ENCODE measurements at regions not wholly inside any gene's neighbourhood (a gene's known extent, or its start where the extent isn't known, plus 50 kb on each side); places are given as distances from the start of the nearest gene placed in this dataset.

DNA sequence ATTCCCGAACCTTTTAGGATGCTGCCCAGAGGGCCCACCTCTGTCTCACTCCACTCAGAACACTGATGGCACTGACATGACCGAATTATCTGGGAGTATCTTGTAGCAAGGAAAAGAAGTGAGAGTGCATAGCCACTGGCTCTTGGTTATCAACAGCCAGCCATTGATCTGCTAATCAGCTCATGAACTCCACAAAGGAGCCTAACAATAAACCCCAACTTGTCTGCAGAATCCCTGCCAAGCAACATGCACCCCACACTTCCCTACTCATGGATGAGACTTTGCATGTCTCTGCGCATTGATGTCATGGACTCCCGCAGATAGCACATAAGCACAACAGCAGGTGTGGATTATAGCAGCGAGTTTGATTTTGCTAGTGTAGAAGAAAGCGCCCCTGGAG is 1538.9 kb upstream of the RAG2 start:
- Histone ChIP-seq H3K4me1 (ENCODE audit: insufficient read depth, low read length) (no peaks in the 10 kb centered on the region), H3K4me2 (ENCODE audit: insufficient read depth, low read length) (no peak overlapping the region), H3K27ac (ENCODE audit: low read depth, low read length) (no peak overlapping the region), H3K9me3 (ENCODE audit: low read depth, low read length) (no peaks in the 10 kb centered on the region), H3K36me3 (ENCODE audit: insufficient read depth, low read length) (no peaks in the 10 kb centered on the region), H3K27me3 (ENCODE audit: insufficient read depth, low read length) (no peaks in the 10 kb centered on the region), H4K20me1 (ENCODE audit: insufficient read depth, low read length) (no peaks in the 10 kb centered on the region), H2AFZ (ENCODE audit: low read length) (no peak overlapping the region), H3K79me2 (ENCODE audit: insufficient read depth, low read length) (no peaks in the 10 kb centered on the region), H3K4me3 (ENCODE audit: insufficient read depth, low read length) (no peak overlapping the region)
- TF ChIP-seq, protein P1, sequence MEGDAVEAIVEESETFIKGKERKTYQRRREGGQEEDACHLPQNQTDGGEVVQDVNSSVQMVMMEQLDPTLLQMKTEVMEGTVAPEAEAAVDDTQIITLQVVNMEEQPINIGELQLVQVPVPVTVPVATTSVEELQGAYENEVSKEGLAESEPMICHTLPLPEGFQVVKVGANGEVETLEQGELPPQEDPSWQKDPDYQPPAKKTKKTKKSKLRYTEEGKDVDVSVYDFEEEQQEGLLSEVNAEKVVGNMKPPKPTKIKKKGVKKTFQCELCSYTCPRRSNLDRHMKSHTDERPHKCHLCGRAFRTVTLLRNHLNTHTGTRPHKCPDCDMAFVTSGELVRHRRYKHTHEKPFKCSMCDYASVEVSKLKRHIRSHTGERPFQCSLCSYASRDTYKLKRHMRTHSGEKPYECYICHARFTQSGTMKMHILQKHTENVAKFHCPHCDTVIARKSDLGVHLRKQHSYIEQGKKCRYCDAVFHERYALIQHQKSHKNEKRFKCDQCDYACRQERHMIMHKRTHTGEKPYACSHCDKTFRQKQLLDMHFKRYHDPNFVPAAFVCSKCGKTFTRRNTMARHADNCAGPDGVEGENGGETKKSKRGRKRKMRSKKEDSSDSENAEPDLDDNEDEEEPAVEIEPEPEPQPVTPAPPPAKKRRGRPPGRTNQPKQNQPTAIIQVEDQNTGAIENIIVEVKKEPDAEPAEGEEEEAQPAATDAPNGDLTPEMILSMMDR (IDR thresholded peaks at IDR 0.05; ENCODE audit: extremely low read depth, low read depth, low read length), result no peak
- no peak for DNase-seq (ENCODE audit: insufficient read length, low spot score, missing footprints)

GRCh38 chr11:38131535-38131934 is 1533.5 kb upstream of the RAG2 start:
- no peak overlapping the region for H3K4me3 ChIP-seq (ENCODE audit: insufficient read depth, low read length)
- H3K79me2 ChIP-seq (ENCODE audit: insufficient read depth, low read length), result no peaks in the 10 kb centered on the region
- H3K4me1 ChIP-seq (ENCODE audit: insufficient read depth, low read length), result no peaks in the 10 kb centered on the region
- no peak for DNase-seq (ENCODE audit: insufficient read length, low spot score, missing footprints)
- no peaks in the 10 kb centered on the region for H3K9me3 ChIP-seq (ENCODE audit: low read depth, low read length)
- TF ChIP-seq, protein P1 (IDR thresholded peaks at IDR 0.05; ENCODE audit: extremely low read depth, low read depth, low read length), result no peak
- no peak overlapping the region for H2AFZ ChIP-seq (ENCODE audit: low read length)
- no peak overlapping the region for H3K27ac ChIP-seq (ENCODE audit: low read depth, low read length)
- no peaks in the 10 kb centered on the region for H3K36me3 ChIP-seq (ENCODE audit: insufficient read depth, low read length)
- H3K4me2 ChIP-seq (ENCODE audit: insufficient read depth, low read length), result no peak overlapping the region
- H4K20me1 ChIP-seq (ENCODE audit: insufficient read depth, low read length), result no peaks in the 10 kb centered on the region
- no peaks in the 10 kb centered on the region for H3K27me3 ChIP-seq (ENCODE audit: insufficient read depth, low read length)

DNA sequence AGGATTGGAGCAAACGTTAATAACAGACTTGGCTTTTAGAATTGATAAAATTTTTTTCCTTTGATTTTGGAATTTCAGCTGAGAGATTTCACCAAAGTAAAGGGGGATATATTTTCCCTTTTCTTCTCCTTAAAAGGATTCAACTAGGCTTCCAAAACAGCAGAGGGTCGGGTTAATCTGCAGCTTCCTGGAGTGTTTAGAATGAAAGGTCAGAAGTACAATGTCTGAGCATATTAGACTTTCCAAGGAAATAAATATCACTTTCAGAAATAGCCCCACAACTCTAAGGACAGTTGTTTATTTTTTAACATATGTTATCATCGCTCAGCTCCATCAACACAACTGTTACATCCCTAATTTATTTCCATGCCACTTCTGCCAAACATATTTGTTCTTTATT is 1532.9 kb upstream of the RAG2 start:
- no peaks in the 10 kb centered on the region for H3K27me3 ChIP-seq (ENCODE audit: insufficient read depth, low read length)
- H3K4me1 ChIP-seq (ENCODE audit: insufficient read depth, low read length), result no peaks in the 10 kb centered on the region
- H3K4me2 ChIP-seq (ENCODE audit: insufficient read depth, low read length), result no peak overlapping the region
- H3K79me2 ChIP-seq (ENCODE audit: insufficient read depth, low read length), result no peaks in the 10 kb centered on the region
- H3K27ac ChIP-seq (ENCODE audit: low read depth, low read length), result no peak overlapping the region
- TF ChIP-seq, protein P1 (IDR thresholded peaks at IDR 0.05; ENCODE audit: extremely low read depth, low read depth, low read length), result no peak
- H4K20me1 ChIP-seq (ENCODE audit: insufficient read depth, low read length), result no peaks in the 10 kb centered on the region
- H3K9me3 ChIP-seq (ENCODE audit: low read depth, low read length), result no peaks in the 10 kb centered on the region
- H3K36me3 ChIP-seq (ENCODE audit: insufficient read depth, low read length), result no peaks in the 10 kb centered on the region
- H2AFZ ChIP-seq (ENCODE audit: low read length), result no peak overlapping the region
- H3K4me3 ChIP-seq (ENCODE audit: insufficient read depth, low read length), result no peak overlapping the region
- DNase-seq (ENCODE audit: insufficient read length, low spot score, missing footprints), result no peak

GRCh38 chr11:38130514-38130913 is 1532.5 kb upstream of the RAG2 start:
- H3K4me2 ChIP-seq (ENCODE audit: insufficient read depth, low read length), result no peak overlapping the region
- no peak overlapping the region for H3K27ac ChIP-seq (ENCODE audit: low read depth, low read length)
- no peaks in the 10 kb centered on the region for H3K36me3 ChIP-seq (ENCODE audit: insufficient read depth, low read length)
- H3K79me2 ChIP-seq (ENCODE audit: insufficient read depth, low read length), result no peaks in the 10 kb centered on the region
- DNase-seq (ENCODE audit: insufficient read length, low spot score, missing footprints), result no peak
- no peaks in the 10 kb centered on the region for H4K20me1 ChIP-seq (ENCODE audit: insufficient read depth, low read length)
- H3K9me3 ChIP-seq (ENCODE audit: low read depth, low read length), result no peaks in the 10 kb centered on the region
- H3K4me1 ChIP-seq (ENCODE audit: insufficient read depth, low read length), result no peaks in the 10 kb centered on the region
- H3K27me3 ChIP-seq (ENCODE audit: insufficient read depth, low read length), result no peaks in the 10 kb centered on the region
- no peak overlapping the region for H3K4me3 ChIP-seq (ENCODE audit: insufficient read depth, low read length)
- H2AFZ ChIP-seq (ENCODE audit: low read length), result no peak overlapping the region
- TF ChIP-seq, protein P1 (IDR thresholded peaks at IDR 0.05; ENCODE audit: extremely low read depth, low read depth, low read length), result no peak

Measured in osteoblast (primary cell).